Gastroesophageal sphincter (tissue), 4 donors: ENCODE measurements at regions not wholly inside any gene's neighbourhood (a gene's known extent, or its start where the extent isn't known, plus 50 kb on each side); places are given as distances from the start of the nearest gene placed in this dataset.
"Not testable (repeated sequence)": the region's sequence is repeated elsewhere in the genome, so short reads cannot be mapped to it uniquely, and the experiment has no call there.

Experiments used
- ATAC-seq: fragments of 150-250 bp; one replicate; pipeline ENCODE4 v1.9.1; 2016; ENCODE audit warnings: mild to moderate bottlenecking, moderate library complexity
- H3K27ac ChIP-seq, 4 donors: fragments of 200-600 bp; sonication (generic) in 3 of 4; 1 replicate in 3 of 4; 2 replicates in 1 of 4; pipeline ENCODE4 v1.5.1; 2016 to 2019
- H3K27me3 ChIP-seq: fragments of 200-600 bp; sonication (generic); one replicate; pipeline ENCODE4 v1.5.1; 2019
- H3K36me3 ChIP-seq, 2 donors: fragments of 200-600 bp; sonication (generic); one replicate each; pipeline ENCODE4 v1.5.1; 2019; ENCODE audit warnings: control low read depth in 1 of 2
- H3K4me1 ChIP-seq, 3 donors: fragments of 200-600 bp; sonication (generic); 1 replicate in 2 of 3; 2 replicates in 1 of 3; pipeline ENCODE4 v1.5.1; 2016 to 2019; ENCODE audit warnings: control low read depth in 2 of 3
- H3K4me3 ChIP-seq, 2 donors: fragments of 200-600 bp; sonication (generic); one replicate each; pipeline ENCODE4 v1.5.1; 2019; ENCODE audit warnings: mild to moderate bottlenecking in 1 of 2, moderate library complexity in 1 of 2
- H3K9me3 ChIP-seq, 3 donors: fragments of 200-600 bp; sonication (generic); one replicate each; pipeline ENCODE4 v1.5.1; 2017 to 2019; ENCODE audit warnings: control low read depth in 2 of 3
- CTCF ChIP-seq, 4 experiments: fragments of 200-600 bp in 2 of 4; fragments of 450-650 bp in 2 of 4; sonication (generic) in 1 of 4; IDR thresholded peaks; one replicate each; pipeline ENCODE4 v1.5.1; 2017 to 2019; ENCODE audit warnings: antibody characterized with exemption in 4 of 4, mild to moderate bottlenecking in 2 of 4, moderate library complexity in 2 of 4
- EP300 ChIP-seq: sonication (generic); formaldehyde crosslinking; IDR thresholded peaks from one replicate; pipeline ENCODE4 v1.6.1; 2017; ENCODE audit warnings: antibody characterized with exemption, mild to moderate bottlenecking
- POLR2A ChIP-seq, 2 donors: fragments of 450-650 bp; IDR thresholded peaks; one replicate each; pipeline ENCODE4 v1.6.1; 2017; ENCODE audit warnings: antibody characterized with exemption in 2 of 2, mild to moderate bottlenecking in 2 of 2, moderate library complexity in 1 of 2
- POLR2AphosphoS5 ChIP-seq: sonication (generic); formaldehyde crosslinking; IDR thresholded peaks from one replicate; pipeline ENCODE4 v1.6.1; 2017; ENCODE audit warnings: antibody characterized with exemption
- WGBS, 2 donors: methylation state at CpG; one replicate each; pipeline ENCODE4 v1.1.5; 2018; ENCODE audit warnings: low coverage in 1 of 2; 5-methylcytosine and 5-hydroxymethylcytosine counted together

- Histone ChIP-seq H3K4me1 (peaks cover 2 to 30% (median 4%) of the 10 kb centered on the region in 3 donors), H3K9me3 (no peaks in the 10 kb centered on the region), H3K4me3 (no peak overlapping the region), H3K36me3 (no peaks in the 10 kb centered on the region), H3K27ac (no peak overlapping the region), H3K27me3 (no peaks in the 10 kb centered on the region)
- ATAC-seq: no peak
- TF ChIP-seq EP300 (no peak), POLR2A (IDR thresholded peaks at IDR 0.05) (no peak), CTCF (IDR thresholded peaks at IDR 0.05) (no peak), POLR2AphosphoS5 (no peak)
- WGBS, 2 donors: 33 to 39% methylated on average over 2 to 3 of the region's 3 CpGs
Observed at GRCh38 chr6:79810871-79811270, 136.5 kb downstream of the ELOVL4 start.

GRCh38 chr6:79810185-79810705 is 137.1 kb downstream of the ELOVL4 start:
- Histone ChIP-seq H3K4me1 (peaks cover 2 to 30% (median 4%) of the 10 kb centered on the region in 3 donors), H3K27me3 (no peaks in the 10 kb centered on the region), H3K9me3 (no peaks in the 10 kb centered on the region), H3K4me3 (no peak overlapping the region), H3K27ac (no peak overlapping the region), H3K36me3 (no peaks in the 10 kb centered on the region)
- no peak for ATAC-seq
- no peak for TF ChIP-seq POLR2AphosphoS5
- TF ChIP-seq CTCF (IDR thresholded peaks at IDR 0.05): no peak
- TF ChIP-seq EP300: no peak
- no peak for TF ChIP-seq POLR2A (IDR thresholded peaks at IDR 0.05)
- 50 to 54% methylated on average over 9 of the region's 10 CpGs for WGBS, 2 donors

GRCh38 chr6:79808921-79809320 is 138.4 kb downstream of the ELOVL4 start:
- no peak for ATAC-seq
- WGBS, 2 donors: 16 to 29% methylated on average over 2 of the region's 2 CpGs
- no peaks in the 10 kb centered on the region for H3K9me3 ChIP-seq

GRCh38 chr6:79806661-79807060 is 140.7 kb downstream of the ELOVL4 start:
- H3K36me3 ChIP-seq, H3K27ac ChIP-seq, H3K27me3 ChIP-seq, ATAC-seq, H3K9me3 ChIP-seq, H3K4me3 ChIP-seq: not testable (repeated sequence)
- WGBS, 2 donors: 80 to 98% methylated on average over 1 to 5 of the region's 5 CpGs
- peaks cover 0 to 22% (median 4%) of the 10 kb centered on the region in 3 donors for H3K4me1 ChIP-seq

More at GRCh38 chr6:79808921-79809320, 138.4 kb downstream of the ELOVL4 start:
- Histone ChIP-seq H3K4me1 (peaks cover 2 to 30% (median 4%) of the 10 kb centered on the region in 3 donors), H3K36me3 (no peaks in the 10 kb centered on the region), H3K27me3 (no peaks in the 10 kb centered on the region), H3K4me3 (no peak overlapping the region), H3K27ac (no peak overlapping the region)
- TF ChIP-seq POLR2AphosphoS5: no peak
- no peak for TF ChIP-seq EP300
- TF ChIP-seq CTCF (IDR thresholded peaks at IDR 0.05): no peak
- no peak for TF ChIP-seq POLR2A (IDR thresholded peaks at IDR 0.05)

GRCh38 chr6:79804732-79805131 is 142.6 kb downstream of the ELOVL4 start:
- H3K9me3 ChIP-seq: no peaks in the 10 kb centered on the region
- no peak for ATAC-seq
- whole genome bisulfite sequencing, 2 donors: 65 to 96% methylated on average over 2 of the region's 3 CpGs

More at GRCh38 chr6:79804732-79805131, 142.6 kb downstream of the ELOVL4 start:
- TF ChIP-seq CTCF (IDR thresholded peaks at IDR 0.05): no peak
- TF ChIP-seq POLR2AphosphoS5: no peak
- TF ChIP-seq POLR2A (IDR thresholded peaks at IDR 0.05): no peak
- Histone ChIP-seq H3K36me3 (no peaks in the 10 kb centered on the region), H3K4me3 (no peak overlapping the region), H3K27me3 (no peaks in the 10 kb centered on the region), H3K27ac (no peak overlapping the region), H3K4me1 (peaks cover 0 to 12% (median 4%) of the 10 kb centered on the region in 3 donors)
